GM18511 (cell line): ENCODE measurements at regions not wholly inside any gene's neighbourhood (a gene's known extent, or its start where the extent isn't known, plus 50 kb on each side); places are given as distances from the start of the nearest gene placed in this dataset.
"Not testable (repeated sequence)": the region's sequence is repeated elsewhere in the genome, so short reads cannot be mapped to it uniquely, and the experiment has no call there.

Experiments
- ATAC-seq: cut with Tn5 transposase; IDR thresholded peaks from one replicate; pipeline ENCODE4 v1.9.1; 2021; ENCODE audit warnings: mild to moderate bottlenecking, moderate library complexity; ENCODE audit not compliant: unreplicated experiment

- ATAC-seq, result no peak
These were observed 1431.5 kb downstream of the BRINP3 start for GRCh38 chr1:189046127-189046526.

GRCh38 chr1:189084811-189085210, 1392.9 kb downstream of the BRINP3 start:
- ATAC-seq, result no peak

- no peak for ATAC-seq
These were observed 1373.7 kb downstream of the BRINP3 start for GRCh38 chr1:189103956-189104355.

GRCh38 chr1:189117072-189117770, 1360.4 kb downstream of the BRINP3 start:
- no peak for ATAC-seq

GRCh38 chr1:189121941-189122340, 1355.7 kb downstream of the BRINP3 start:
- no peak for ATAC-seq

- ATAC-seq, result no peak
These were observed 1352.0 kb downstream of the BRINP3 start for GRCh38 chr1:189125694-189126093.

GRCh38 chr1:189131576-189131975, 1346.1 kb downstream of the BRINP3 start:
- ATAC-seq, result no peak

GRCh38 chr1:189139748-189140147, 1337.9 kb downstream of the BRINP3 start:
- not testable (repeated sequence) for ATAC-seq

GRCh38 chr1:189141056-189141455, 1336.6 kb downstream of the BRINP3 start:
- no peak for ATAC-seq

GRCh38 chr1:189149547-189150375, 1327.9 kb downstream of the BRINP3 start:
- no peak for ATAC-seq

GRCh38 chr1:189150624-189151023, 1327.0 kb downstream of the BRINP3 start:
- ATAC-seq, result no peak

- no peak for ATAC-seq
These were observed 1326.3 kb downstream of the BRINP3 start for GRCh38 chr1:189151361-189151760.

GRCh38 chr1:189152685-189153084, 1325.0 kb downstream of the BRINP3 start:
- ATAC-seq, result no peak

GRCh38 chr1:189158155-189158554, 1319.5 kb downstream of the BRINP3 start:
- no peak for ATAC-seq

GRCh38 chr1:189175889-189176288, 1301.8 kb downstream of the BRINP3 start:
- ATAC-seq, result no peak

GRCh38 chr1:189180057-189180456, 1297.6 kb downstream of the BRINP3 start:
- ATAC-seq, result no peak

GRCh38 chr1:189185097-189185496, 1292.6 kb downstream of the BRINP3 start:
- ATAC-seq, result no peak

GRCh38 chr1:189192741-189193520, 1284.7 kb downstream of the BRINP3 start:
- ATAC-seq, result no peak

GRCh38 chr1:189205863-189206262, 1271.8 kb downstream of the BRINP3 start:
- ATAC-seq, result no peak

GRCh38 chr1:189206617-189207016, 1271.0 kb downstream of the BRINP3 start:
- no peak for ATAC-seq

GRCh38 chr1:189211742-189212141, 1265.9 kb downstream of the BRINP3 start:
- ATAC-seq, result no peak
